HCT116 (cell line): ENCODE measurements at regions not wholly inside any gene's neighbourhood (a gene's known extent, or its start where the extent isn't known, plus 50 kb on each side); places are given as distances from the start of the nearest gene placed in this dataset.

Source experiments
- ATAC-seq: fragments of 200-7000 bp; cut with Tn5 transposase; 2 replicates; pipeline ENCODE4 v1.9.1; 2020; ENCODE audit warnings: mild to moderate bottlenecking, moderate library complexity
- BruUV-seq: library from RNA; stranded (reverse); fragments of 400-500 nt; replicated peaks from 2 replicates; lab custom pipeline; 2021; lab: Mats Ljungman, UMichigan
- CTCF ChIA-PET: fragments of 300-600 bp; sonication (Branson Sonifier 250); formaldehyde crosslinking; loops from one replicate; lab custom pipeline; 2021; ENCODE audit warnings: antibody characterized with exemption; lab: Charles Lee
- POLR2A ChIA-PET: fragments of 300-600, 350-600 bp; sonication (Branson Sonifier 250); formaldehyde crosslinking; loops from one replicate; lab custom pipeline; 2021; ENCODE audit warnings: antibody characterized with exemption; lab: Charles Lee
- RAD21 ChIA-PET, 2 experiments: fragments of 300-600 bp; sonication (Branson Sonifier 250); formaldehyde crosslinking; loops; one replicate each; lab custom pipeline; 2023; ENCODE audit warnings: low total read pairs in 2 of 2; ENCODE audit not compliant: uncharacterized antibody in 2 of 2, unreplicated experiment in 2 of 2, low non-redundant PET in 1 of 2; lab: Charles Lee
- DNase-seq: peaks from one replicate; pipeline ENCODE4 v3.0.0-alpha.2; 2010; ENCODE audit warnings: low read depth, low spot score
- H2AFZ ChIP-seq: fragments of 200-600 bp; shearing (Covaris generic), sonication (generic); 2 replicates; pipeline ENCODE4 v1.6.1; 2017; ENCODE audit warnings: low read depth, mixed run types, mixed read lengths, antibody characterized with exemption, low read length; ENCODE audit not compliant: poor library complexity, severe bottlenecking
- H3K27ac ChIP-seq: 2 replicates; pipeline ENCODE4 v1.5.1; 2012; ENCODE audit warnings: low read depth, low read length
- H3K27me3 ChIP-seq: fragments of 200-600 bp; sonication (generic); 2 replicates; pipeline ENCODE4 v1.6.1; 2016; ENCODE audit warnings: mixed run types, low read length, mixed read lengths; ENCODE audit not compliant: insufficient read depth
- H3K36me3 ChIP-seq, 2 experiments: fragments of 200-500 bp in 1 of 2; fragments of 200-600 bp in 1 of 2; sonication (Bioruptor generic) in 1 of 2; sonication (generic) in 1 of 2; 2 replicates each; pipeline versions ENCODE4 v1.5.1 to v1.6.1; 2014 to 2016; ENCODE audit warnings: low read length in 2 of 2, inconsistent platforms in 1 of 2, mixed read lengths in 1 of 2, mixed run types in 1 of 2; ENCODE audit not compliant: insufficient read depth in 2 of 2, control insufficient read depth in 1 of 2
- H3K4me1 ChIP-seq, 2 experiments: fragments of 200-600 bp in 1 of 2; sonication (generic) in 1 of 2; 2 replicates each; pipeline versions ENCODE4 v1.5.1 to v1.6.1; 2012 to 2017; ENCODE audit warnings: low read length in 2 of 2, inconsistent platforms in 1 of 2, mild to moderate bottlenecking in 1 of 2, mixed read lengths in 1 of 2, mixed run types in 1 of 2, moderate library complexity in 1 of 2; ENCODE audit not compliant: insufficient read depth in 2 of 2, control insufficient read depth in 1 of 2
- H3K4me2 ChIP-seq: fragments of 200-600 bp; sonication (generic); 2 replicates; pipeline ENCODE4 v1.6.1; 2017; ENCODE audit warnings: mixed run types, low read length, mixed read lengths
- H3K4me3 ChIP-seq, 2 experiments: fragments of 200-600 bp in 1 of 2; sonication (generic) in 1 of 2; replicated peaks in 1 of 2; 2 replicates each; pipeline ENCODE4 v1.5.1; 2011 to 2016; ENCODE audit warnings: low read length in 2 of 2, control low read depth in 1 of 2, low read depth in 1 of 2, mild to moderate bottlenecking in 1 of 2, mixed read lengths in 1 of 2, mixed run types in 1 of 2
- H3K79me2 ChIP-seq: fragments of 200-600 bp; sonication (generic); 2 replicates; pipeline ENCODE4 v1.6.1; 2017; ENCODE audit warnings: mild to moderate bottlenecking, mixed run types, low read length, moderate library complexity, mixed read lengths; ENCODE audit not compliant: insufficient read depth
- H3K9ac ChIP-seq: fragments of 200-600 bp; sonication (generic); 2 replicates; pipeline ENCODE4 v1.6.1; 2016; ENCODE audit warnings: low read length, mixed read lengths
- H3K9me2 ChIP-seq: fragments of 200-600 bp; sonication (generic), shearing (Covaris generic); 2 replicates; pipeline ENCODE4 v1.6.1; 2017; ENCODE audit warnings: mixed run types, mild to moderate bottlenecking, moderate library complexity; ENCODE audit not compliant: insufficient read depth
- H3K9me3 ChIP-seq, 2 experiments: fragments of 200-500 bp in 1 of 2; fragments of 200-600 bp in 1 of 2; sonication (Bioruptor generic) in 1 of 2; sonication (generic) in 1 of 2; 2 replicates each; pipeline ENCODE4 v1.6.1; 2014 to 2017; ENCODE audit warnings: low read length in 2 of 2, mixed read lengths in 2 of 2, inconsistent platforms in 1 of 2, low read depth in 1 of 2, mild to moderate bottlenecking in 1 of 2, mixed run types in 1 of 2, moderate library complexity in 1 of 2; ENCODE audit not compliant: control insufficient read depth in 1 of 2, insufficient read depth in 1 of 2
- H4K20me1 ChIP-seq: fragments of 200-600 bp; sonication (generic), shearing (Covaris generic); 2 replicates; pipeline ENCODE4 v1.6.1; 2017; ENCODE audit warnings: mixed run types, mild to moderate bottlenecking, moderate library complexity; ENCODE audit not compliant: insufficient read depth
- CBX3 ChIP-seq: IDR thresholded peaks from 2 replicates; pipeline ENCODE4 v1.6.1; 2012; ENCODE audit warnings: low read depth
- CEBPB ChIP-seq: IDR thresholded peaks from 2 replicates; pipeline ENCODE4 v1.6.1; 2012; ENCODE audit warnings: low read depth
- CTCF ChIP-seq, 3 experiments: fragments of 200-600 bp in 1 of 3; sonication (generic) in 1 of 3; IDR thresholded peaks in 2 of 3; conservative IDR thresholded peaks in 1 of 3; 2 replicates each; pipeline ENCODE4 v1.5.1; 2012 to 2017; ENCODE audit warnings: low read depth in 2 of 3, low read length in 2 of 3, antibody characterized with exemption in 1 of 3, borderline replicate concordance in 1 of 3, control low read depth in 1 of 3, mild to moderate bottlenecking in 1 of 3, mixed read lengths in 1 of 3, mixed run types in 1 of 3, moderate library complexity in 1 of 3; ENCODE audit not compliant: insufficient read depth in 1 of 3
- ELF1 ChIP-seq: IDR thresholded peaks from 2 replicates; pipeline ENCODE4 v1.6.1; 2012; ENCODE audit warnings: low read depth, borderline replicate concordance
- EZH2 ChIP-seq: fragments of 200-600 bp; sonication (generic); IDR thresholded peaks from 2 replicates; pipeline ENCODE4 v1.6.1; 2017; ENCODE audit warnings: antibody characterized with exemption, mixed run types
- FOSL1 ChIP-seq: IDR thresholded peaks from 2 replicates; pipeline ENCODE4 v1.6.1; 2012; ENCODE audit warnings: low read depth
- MAX ChIP-seq: IDR thresholded peaks from 2 replicates; pipeline ENCODE4 v1.6.1; 2012
- POLR2A ChIP-seq: IDR thresholded peaks from 2 replicates; pipeline ENCODE4 v1.7.0; 2011; ENCODE audit warnings: borderline replicate concordance; ENCODE audit not compliant: insufficient read depth, insufficient read length; ENCODE audit errors: extremely low read depth
- RAD21 ChIP-seq: IDR thresholded peaks from 2 replicates; pipeline ENCODE4 v1.6.1; 2012; ENCODE audit warnings: low read depth, mild to moderate bottlenecking
- REST ChIP-seq: IDR thresholded peaks from 2 replicates; pipeline ENCODE4 v1.6.1; 2012; ENCODE audit warnings: low read depth
- SIN3A ChIP-seq: IDR thresholded peaks from 2 replicates; pipeline ENCODE4 v1.6.1; 2012; ENCODE audit warnings: low read depth
- SP1 ChIP-seq: IDR thresholded peaks from 2 replicates; pipeline ENCODE4 v1.6.1; 2012; ENCODE audit warnings: low read depth
- SRF ChIP-seq: IDR thresholded peaks from 2 replicates; pipeline ENCODE4 v1.6.1; 2012; ENCODE audit warnings: low read depth
- YY1 ChIP-seq: IDR thresholded peaks from 2 replicates; pipeline ENCODE4 v1.6.1; 2011; ENCODE audit warnings: low read length, low read depth, moderate library complexity, mild to moderate bottlenecking; ENCODE audit not compliant: insufficient replicate concordance; ENCODE audit errors: extremely low read depth
- ZBTB33 ChIP-seq: IDR thresholded peaks from 2 replicates; pipeline ENCODE4 v1.6.1; 2011; ENCODE audit warnings: mild to moderate bottlenecking, low read length, moderate library complexity; ENCODE audit not compliant: insufficient replicate concordance; ENCODE audit errors: extremely low read depth
- ZNF274 ChIP-seq: fragments of 200-500 bp; sonication (Bioruptor generic); IDR thresholded peaks from 2 replicates; pipeline ENCODE4 v1.6.1; 2014; ENCODE audit warnings: mild to moderate bottlenecking, low read depth, low read length, inconsistent platforms
- intact Hi-C: fragments of 100-400 bp; cut with micrococcal nuclease; formaldehyde crosslinking; loops from 2 replicates; pipeline ENCODE4 v1.10.0; 2022

- ChIA-PET RAD21 (no interaction called here), POLR2A (no interaction called here), CTCF (no interaction called here)
- H3K9me3 ChIP-seq = peaks cover 9 to 27% of the 10 kb centered on the region in 2 experiments; a peak in 2 of 4 replicates
- no peaks in the 10 kb centered on the region for H3K79me2 ChIP-seq
- ATAC-seq (no peak), DNase-seq (no peak)
- no peak overlapping the region for H2AFZ ChIP-seq
- no TSS peak for BruUV-seq
- no peak overlapping the region for H3K4me2 ChIP-seq
- intact Hi-C loops = no loop called here
- H3K4me1 ChIP-seq = no peaks in the 10 kb centered on the region
- no peaks in the 10 kb centered on the region for H4K20me1 ChIP-seq
- H3K9me2 ChIP-seq = no peaks in the 10 kb centered on the region
- no peaks in the 10 kb centered on the region for H3K27me3 ChIP-seq
- no peak overlapping the region for H3K27ac ChIP-seq
- no peak overlapping the region for H3K9ac ChIP-seq
- no peaks in the 10 kb centered on the region for H3K36me3 ChIP-seq
- H3K4me3 ChIP-seq = no peak overlapping the region
- TF ChIP-seq ZNF274 (no peak), REST (no peak), ELF1 (no peak), EZH2 (no peak), SP1 (no peak), ZBTB33 (no peak), CEBPB (no peak), SRF (no peak), POLR2A (no peak), FOSL1 (no peak), YY1 (no peak), SIN3A (no peak), RAD21 (no peak), MAX (no peak), CTCF (IDR thresholded peaks at IDR 0.05 in 2 of 3, conservative IDR thresholded peaks at IDR 0.05 in 1 of 3; ENCODE audit: borderline replicate concordance in 1 of 3, insufficient read depth in 1 of 3, low read depth in 2 of 3, low read length in 2 of 3) (no peak), CBX3 (no peak)
These were observed 149.0 kb upstream of the UBE3A start for GRCh38 chr15:25587616-25588340.
